SK-N-MC (cell line): ENCODE measurements at regions not wholly inside any gene's neighbourhood (a gene's known extent, or its start where the extent isn't known, plus 50 kb on each side); places are given as distances from the start of the nearest gene placed in this dataset.
"Not testable (repeated sequence)": the region's sequence is repeated elsewhere in the genome, so short reads cannot be mapped to it uniquely, and the experiment has no call there.

ENCODE experiments used
- DNase-seq: peaks from one replicate; pipeline ENCODE4 v3.0.0-alpha.2; 2011; ENCODE audit warnings: low read depth, low spot score
- H3K27ac ChIP-seq: fragments of 200-600 bp; sonication (generic); 2 replicates; pipeline ENCODE4 v1.5.1; 2016; ENCODE audit warnings: mixed run types
- H3K36me3 ChIP-seq: fragments of 200-600 bp; sonication (generic); 2 replicates; pipeline ENCODE4 v1.6.1; 2017; ENCODE audit warnings: antibody characterized with exemption, low read length, mixed read lengths; ENCODE audit not compliant: insufficient read depth
- H3K4me3 ChIP-seq: fragments of 200-600 bp; sonication (generic); 2 replicates; pipeline ENCODE4 v1.5.1; 2016
- H3K9ac ChIP-seq: fragments of 200-600 bp; sonication (generic); 2 replicates; pipeline ENCODE4 v1.8.0; 2017; ENCODE audit warnings: mixed run types, mixed read lengths; ENCODE audit not compliant: insufficient read length
- H3K9me3 ChIP-seq: fragments of 200-600 bp; sonication (generic); 2 replicates; pipeline ENCODE4 v1.6.1; 2017; ENCODE audit warnings: low read depth, mild to moderate bottlenecking, antibody characterized with exemption, low read length, moderate library complexity, mixed read lengths
- EZH2 ChIP-seq: fragments of 200-600 bp; sonication (generic); IDR thresholded peaks from one replicate; pipeline ENCODE4 v1.6.1; 2017; ENCODE audit warnings: antibody characterized with exemption
- FOXP2 ChIP-seq: optimal IDR thresholded peaks from 2 replicates; pipeline ENCODE3; 2011; ENCODE audit warnings: mild to moderate bottlenecking, moderate library complexity; ENCODE audit not compliant: insufficient read depth; ENCODE audit errors: extremely low read length, control extremely low read depth
- POLR2AphosphoS5 ChIP-seq: IDR thresholded peaks from 2 replicates; pipeline ENCODE4 v1.6.1; 2012; ENCODE audit warnings: mild to moderate bottlenecking, low read depth, low read length, borderline replicate concordance

- Histone ChIP-seq H3K9ac (no peak overlapping the region), H3K4me3 (no peak overlapping the region), H3K36me3 (no peaks in the 10 kb centered on the region), H3K27ac (no peak overlapping the region), H3K9me3 (no peaks in the 10 kb centered on the region)
- no peak for DNase-seq
- TF ChIP-seq POLR2AphosphoS5 (no peak), EZH2 (no peak), FOXP2 (no peak)
Observed at GRCh38 chr12:107847430-107847829, 72.9 kb downstream of the ASCL4 start.

- no peak overlapping the region for H3K4me3 ChIP-seq
- no peaks in the 10 kb centered on the region for H3K9me3 ChIP-seq
- H3K36me3 ChIP-seq, result no peaks in the 10 kb centered on the region
- no peak overlapping the region for H3K9ac ChIP-seq
- no peak overlapping the region for H3K27ac ChIP-seq
- no peak for TF ChIP-seq EZH2
- no peak for TF ChIP-seq POLR2AphosphoS5
- no peak for TF ChIP-seq FOXP2
- no peak for DNase-seq
Observed at GRCh38 chr12:107847830-107848229, 73.3 kb downstream of the ASCL4 start.

- H3K27ac ChIP-seq, result no peak overlapping the region
- no peaks in the 10 kb centered on the region for H3K9me3 ChIP-seq
- H3K36me3 ChIP-seq, result no peaks in the 10 kb centered on the region
- H3K4me3 ChIP-seq, result no peak overlapping the region
- H3K9ac ChIP-seq, result no peak overlapping the region
- DNase-seq, result no peak
- TF ChIP-seq FOXP2 (no peak), POLR2AphosphoS5 (no peak), EZH2 (no peak)
Observed at GRCh38 chr12:107853479-107853878, 79.0 kb downstream of the ASCL4 start.

- Histone ChIP-seq H3K36me3 (no peaks in the 10 kb centered on the region), H3K9ac (no peak overlapping the region), H3K4me3 (no peak overlapping the region), H3K9me3 (no peaks in the 10 kb centered on the region), H3K27ac (no peak overlapping the region)
- no peak for DNase-seq
- TF ChIP-seq POLR2AphosphoS5 (no peak), EZH2 (no peak), FOXP2 (no peak)
Observed at GRCh38 chr12:107855471-107855870, 81.0 kb downstream of the ASCL4 start.

- TF ChIP-seq POLR2AphosphoS5 (no peak), EZH2 (no peak), FOXP2 (no peak)
- H3K27ac ChIP-seq, result no peak overlapping the region
- no peak overlapping the region for H3K9ac ChIP-seq
- H3K36me3 ChIP-seq, result no peaks in the 10 kb centered on the region
- no peak overlapping the region for H3K4me3 ChIP-seq
- DNase-seq, result no peak
- no peaks in the 10 kb centered on the region for H3K9me3 ChIP-seq
Observed at GRCh38 chr12:107856096-107856495, 81.6 kb downstream of the ASCL4 start.

- DNase-seq, result no peak
- Histone ChIP-seq H3K27ac (no peak overlapping the region), H3K4me3 (no peak overlapping the region), H3K9me3 (no peaks in the 10 kb centered on the region), H3K9ac (no peak overlapping the region), H3K36me3 (no peaks in the 10 kb centered on the region)
- TF ChIP-seq POLR2AphosphoS5, result no peak
- TF ChIP-seq FOXP2, result no peak
- TF ChIP-seq EZH2, result no peak
Observed at GRCh38 chr12:107857191-107857590, 82.7 kb downstream of the ASCL4 start.

GRCh38 chr12:107859367-107859766, 84.9 kb downstream of the ASCL4 start:
- no peak for DNase-seq
- H3K4me3 ChIP-seq, result no peak overlapping the region
- no peak for TF ChIP-seq POLR2AphosphoS5
- TF ChIP-seq EZH2, result no peak
- no peak for TF ChIP-seq FOXP2
- H3K9me3 ChIP-seq, result no peaks in the 10 kb centered on the region
- no peak overlapping the region for H3K27ac ChIP-seq
- no peaks in the 10 kb centered on the region for H3K36me3 ChIP-seq
- H3K9ac ChIP-seq, result no peak overlapping the region

- H3K36me3 ChIP-seq, result no peaks in the 10 kb centered on the region
- no peak overlapping the region for H3K4me3 ChIP-seq
- no peak for DNase-seq
- no peaks in the 10 kb centered on the region for H3K9me3 ChIP-seq
- H3K9ac ChIP-seq, result no peak overlapping the region
- no peak overlapping the region for H3K27ac ChIP-seq
- no peak for TF ChIP-seq POLR2AphosphoS5
- no peak for TF ChIP-seq EZH2
- no peak for TF ChIP-seq FOXP2
Observed at GRCh38 chr12:107864235-107864634, 89.7 kb downstream of the ASCL4 start.

GRCh38 chr12:107864727-107865126, 90.2 kb downstream of the ASCL4 start:
- H3K9ac ChIP-seq, H3K27ac ChIP-seq, H3K9me3 ChIP-seq, H3K4me3 ChIP-seq, DNase-seq, H3K36me3 ChIP-seq: not testable (repeated sequence)

GRCh38 chr12:107873223-107873622, 98.7 kb downstream of the ASCL4 start:
- H3K36me3 ChIP-seq, result no peaks in the 10 kb centered on the region
- H3K9ac ChIP-seq, result no peak overlapping the region
- no peak overlapping the region for H3K27ac ChIP-seq
- TF ChIP-seq POLR2AphosphoS5 (no peak), FOXP2 (no peak), EZH2 (no peak)
- no peak for DNase-seq
- H3K9me3 ChIP-seq, result no peaks in the 10 kb centered on the region
- H3K4me3 ChIP-seq, result no peak overlapping the region
